22Rv1 (cell line): ENCODE measurements at regions not wholly inside any gene's neighbourhood (a gene's known extent, or its start where the extent isn't known, plus 50 kb on each side); places are given as distances from the start of the nearest gene placed in this dataset.

Source experiments
- ZFX ChIP-seq: fragments of 450-650 bp; IDR thresholded peaks from 2 replicates; pipeline ENCODE4 v1.6.1; 2017; ENCODE audit warnings: antibody characterized with exemption, borderline replicate concordance
- TF ChIP-seq, protein P1 (sequence below): fragments of 450-650 bp; IDR thresholded peaks from 2 replicates; pipeline ENCODE4 v1.5.1; 2017; ENCODE audit warnings: mild to moderate bottlenecking

GRCh38 chr3:6622712-6623111 is 238.2 kb upstream of the GRM7 start:
- TF ChIP-seq, protein P1, sequence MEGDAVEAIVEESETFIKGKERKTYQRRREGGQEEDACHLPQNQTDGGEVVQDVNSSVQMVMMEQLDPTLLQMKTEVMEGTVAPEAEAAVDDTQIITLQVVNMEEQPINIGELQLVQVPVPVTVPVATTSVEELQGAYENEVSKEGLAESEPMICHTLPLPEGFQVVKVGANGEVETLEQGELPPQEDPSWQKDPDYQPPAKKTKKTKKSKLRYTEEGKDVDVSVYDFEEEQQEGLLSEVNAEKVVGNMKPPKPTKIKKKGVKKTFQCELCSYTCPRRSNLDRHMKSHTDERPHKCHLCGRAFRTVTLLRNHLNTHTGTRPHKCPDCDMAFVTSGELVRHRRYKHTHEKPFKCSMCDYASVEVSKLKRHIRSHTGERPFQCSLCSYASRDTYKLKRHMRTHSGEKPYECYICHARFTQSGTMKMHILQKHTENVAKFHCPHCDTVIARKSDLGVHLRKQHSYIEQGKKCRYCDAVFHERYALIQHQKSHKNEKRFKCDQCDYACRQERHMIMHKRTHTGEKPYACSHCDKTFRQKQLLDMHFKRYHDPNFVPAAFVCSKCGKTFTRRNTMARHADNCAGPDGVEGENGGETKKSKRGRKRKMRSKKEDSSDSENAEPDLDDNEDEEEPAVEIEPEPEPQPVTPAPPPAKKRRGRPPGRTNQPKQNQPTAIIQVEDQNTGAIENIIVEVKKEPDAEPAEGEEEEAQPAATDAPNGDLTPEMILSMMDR = no peak
- TF ChIP-seq ZFX = no peak
